HL-60 (cell line): ENCODE measurements at regions not wholly inside any gene's neighbourhood (a gene's known extent, or its start where the extent isn't known, plus 50 kb on each side); places are given as distances from the start of the nearest gene placed in this dataset.

ENCODE experiments used
- DNase-seq, 2 experiments: peaks; one replicate each; pipeline ENCODE4 v3.0.0-alpha.2; 2010 to 2020; ENCODE audit warnings: low read depth in 1 of 2, low spot score in 1 of 2
- H3K27ac ChIP-seq: fragments of 250-450 bp; sonication (Bioruptor Pico); replicated peaks from 2 replicates; pipeline ENCODE4 v1.5.1; 2020; ENCODE audit warnings: mild to moderate bottlenecking, moderate library complexity
- H3K27me3 ChIP-seq: fragments of 250-450 bp; sonication (Bioruptor Pico); 2 replicates; pipeline ENCODE4 v1.5.1; 2021; ENCODE audit warnings: mild to moderate bottlenecking, moderate library complexity; ENCODE audit not compliant: insufficient read depth, poor library complexity, severe bottlenecking
- H3K4me3 ChIP-seq: replicated peaks from 2 replicates; pipeline ENCODE4 v1.5.1; 2011; ENCODE audit warnings: mild to moderate bottlenecking, control low read depth, low read length; ENCODE audit not compliant: insufficient read depth
- CTCF ChIP-seq: IDR thresholded peaks from one replicate; pipeline ENCODE4 v1.5.1; 2011; ENCODE audit warnings: low read length, control low read depth, inconsistent platforms; ENCODE audit not compliant: insufficient read depth
- GABPA ChIP-seq: IDR thresholded peaks from 2 replicates; pipeline ENCODE4 v1.6.1; 2012; ENCODE audit warnings: low read depth
- POLR2AphosphoS5 ChIP-seq: IDR thresholded peaks from 2 replicates; pipeline ENCODE4 v1.6.1; 2012; ENCODE audit warnings: low read depth
- REST ChIP-seq: IDR thresholded peaks from 2 replicates; pipeline ENCODE4 v1.6.1; 2012; ENCODE audit warnings: low read depth; ENCODE audit not compliant: insufficient replicate concordance
- SPI1 ChIP-seq: IDR thresholded peaks from 2 replicates; pipeline ENCODE4 v1.6.1; 2012; ENCODE audit warnings: low read depth, mild to moderate bottlenecking, borderline replicate concordance

GRCh38 chr2:22282916-22283315 lies 1102.1 kb upstream of the KLHL29 start:
- TF ChIP-seq POLR2AphosphoS5 (no peak), REST (no peak), GABPA (no peak)
- Histone ChIP-seq H3K27me3 (no peaks in the 10 kb centered on the region), H3K27ac (no peak overlapping the region), H3K4me3 (no peak overlapping the region)
- no peak for DNase-seq

- Histone ChIP-seq H3K27ac (no peak overlapping the region), H3K4me3 (no peak overlapping the region), H3K27me3 (no peaks in the 10 kb centered on the region)
- no peak for DNase-seq
- no peak for TF ChIP-seq POLR2AphosphoS5
- TF ChIP-seq REST = no peak
- TF ChIP-seq CTCF = no peak
- TF ChIP-seq SPI1 = no peak
- no peak for TF ChIP-seq GABPA
Observed at GRCh38 chr2:22283436-22283835, 1101.5 kb upstream of the KLHL29 start.

GRCh38 chr2:22290302-22290701 lies 1094.7 kb upstream of the KLHL29 start:
- no peak overlapping the region for H3K4me3 ChIP-seq
- TF ChIP-seq POLR2AphosphoS5 = no peak
- TF ChIP-seq CTCF = no peak
- TF ChIP-seq REST = no peak
- TF ChIP-seq SPI1 = peak; percentile 22; the same call in 1 of the 2 replicates
- TF ChIP-seq GABPA = no peak
- no peaks in the 10 kb centered on the region for H3K27me3 ChIP-seq
- H3K27ac ChIP-seq = no peak overlapping the region
- no peak for DNase-seq
